Neural crest cell (in vitro differentiated cells): ENCODE measurements at regions not wholly inside any gene's neighbourhood (a gene's known extent, or its start where the extent isn't known, plus 50 kb on each side); places are given as distances from the start of the nearest gene placed in this dataset.
A peak's percentile ranks its signal among the peaks of the same experiment; 100 is the strongest.

ENCODE experiments used
- DNase-seq: peaks from one replicate; pipeline ENCODE4 v3.0.0; 2021; ENCODE audit warnings: low read depth, mixed read lengths, low spot score
- H3K27ac Mint-ChIP-seq: one replicate; pipeline ENCODE4 v1.8.0; 2021; ENCODE audit warnings: mild to moderate bottlenecking, mixed read lengths; ENCODE audit not compliant: unreplicated experiment
- H3K27me3 Mint-ChIP-seq: 2 replicates; pipeline ENCODE4 v1.8.0; 2021; ENCODE audit warnings: low read depth, mild to moderate bottlenecking, mixed read lengths
- H3K36me3 Mint-ChIP-seq: 2 replicates; pipeline ENCODE4 v1.8.0; 2021; ENCODE audit warnings: low read depth, mild to moderate bottlenecking, mixed read lengths
- H3K4me1 Mint-ChIP-seq: 2 replicates; pipeline ENCODE4 v1.8.0; 2021; ENCODE audit warnings: mixed read lengths
- H3K4me3 Mint-ChIP-seq: one replicate; pipeline ENCODE4 v1.8.0; 2021; ENCODE audit warnings: mild to moderate bottlenecking, mixed read lengths
- H3K9me3 Mint-ChIP-seq: 2 replicates; pipeline ENCODE4 v1.8.0; 2021; ENCODE audit warnings: mixed read lengths
- CTCF ChIP-seq: fragments of 200-600 bp; sonication (generic); conservative IDR thresholded peaks from 2 replicates; pipeline ENCODE4 v1.5.0; 2021; ENCODE audit warnings: antibody characterized with exemption, mild to moderate bottlenecking

GRCh38 chr2:128469203-128469602 is 150.5 kb upstream of the HS6ST1 start:
- peaks cover 4% of the 10 kb centered on the region for H3K4me1 Mint-ChIP-seq
- peaks cover 12% of the 10 kb centered on the region for H3K36me3 Mint-ChIP-seq
- H3K4me3 Mint-ChIP-seq, result no peak overlapping the region
- no peak for DNase-seq
- peaks cover 4% of the 10 kb centered on the region for H3K9me3 Mint-ChIP-seq
- TF ChIP-seq CTCF, result peak; percentile 55
- no peaks in the 10 kb centered on the region for H3K27me3 Mint-ChIP-seq
- H3K27ac Mint-ChIP-seq, result no peak overlapping the region

GRCh38 chr2:128469875-128470274 is 151.2 kb upstream of the HS6ST1 start:
- Mint-ChIP-seq H3K4me3 (no peak overlapping the region), H3K4me1 (peaks cover 4% of the 10 kb centered on the region), H3K27me3 (no peaks in the 10 kb centered on the region), H3K36me3 (peaks cover 12% of the 10 kb centered on the region), H3K9me3 (peaks cover 4% of the 10 kb centered on the region), H3K27ac (no peak overlapping the region)
- TF ChIP-seq CTCF, result no peak
- DNase-seq, result no peak

- Mint-ChIP-seq H3K36me3 (peaks cover 10% of the 10 kb centered on the region), H3K4me3 (no peak overlapping the region), H3K9me3 (peaks cover 4% of the 10 kb centered on the region), H3K27ac (no peak overlapping the region), H3K4me1 (peaks cover 4% of the 10 kb centered on the region), H3K27me3 (no peaks in the 10 kb centered on the region)
- DNase-seq, result no peak
- no peak for TF ChIP-seq CTCF
These were observed 154.1 kb upstream of the HS6ST1 start for GRCh38 chr2:128472789-128473174.

- TF ChIP-seq CTCF, result no peak
- Mint-ChIP-seq H3K4me3 (no peak overlapping the region), H3K9me3 (peaks cover 3% of the 10 kb centered on the region), H3K36me3 (peaks cover 7% of the 10 kb centered on the region), H3K27me3 (no peaks in the 10 kb centered on the region), H3K27ac (no peak overlapping the region), H3K4me1 (peaks cover 4% of the 10 kb centered on the region)
- DNase-seq, result no peak
These were observed 154.7 kb upstream of the HS6ST1 start for GRCh38 chr2:128473175-128474035.

- Mint-ChIP-seq H3K27me3 (no peaks in the 10 kb centered on the region), H3K36me3 (peaks cover 2% of the 10 kb centered on the region), H3K27ac (no peak overlapping the region), H3K4me3 (no peak overlapping the region), H3K4me1 (peaks cover 4% of the 10 kb centered on the region), H3K9me3 (no peaks in the 10 kb centered on the region)
- DNase-seq, result no peak
- TF ChIP-seq CTCF, result no peak
These were observed 155.6 kb upstream of the HS6ST1 start for GRCh38 chr2:128474036-128474955.
